M059J (cell line): ENCODE measurements at regions not wholly inside any gene's neighbourhood (a gene's known extent, or its start where the extent isn't known, plus 50 kb on each side); places are given as distances from the start of the nearest gene placed in this dataset.
"Not testable (repeated sequence)": the region's sequence is repeated elsewhere in the genome, so short reads cannot be mapped to it uniquely, and the experiment has no call there.

Experiments
- DNase-seq: peaks from one replicate; pipeline ENCODE4 v3.0.0-alpha.2; 2012; ENCODE audit warnings: low read depth

GRCh38 chr11:44452827-44453572 lies 112.5 kb upstream of the CD82 start:
- DNase-seq = no peak

GRCh38 chr11:44453871-44454270 lies 111.6 kb upstream of the CD82 start:
- no peak for DNase-seq

GRCh38 chr11:44454666-44455065 lies 110.8 kb upstream of the CD82 start:
- DNase-seq = no peak

- DNase-seq = no peak
Observed at GRCh38 chr11:44456544-44457300, 108.7 kb upstream of the CD82 start.

- DNase-seq = no peak
Observed at GRCh38 chr11:44457862-44458261, 107.6 kb upstream of the CD82 start.

- DNase-seq = no peak
Observed at GRCh38 chr11:44463751-44464150, 101.7 kb upstream of the CD82 start.

GRCh38 chr11:44464741-44465140 lies 100.7 kb upstream of the CD82 start:
- DNase-seq = peak; percentile 23

GRCh38 chr11:44466531-44467205 lies 98.8 kb upstream of the CD82 start:
- no peak for DNase-seq

GRCh38 chr11:44467413-44467812 lies 98.0 kb upstream of the CD82 start:
- no peak for DNase-seq

- no peak for DNase-seq
Observed at GRCh38 chr11:44467931-44468330, 97.5 kb upstream of the CD82 start.

- no peak for DNase-seq
Observed at GRCh38 chr11:44468345-44468988, 97.0 kb upstream of the CD82 start.

GRCh38 chr11:44469412-44469811 lies 96.1 kb upstream of the CD82 start:
- no peak for DNase-seq

- no peak for DNase-seq
Observed at GRCh38 chr11:44470854-44471253, 94.6 kb upstream of the CD82 start.

GRCh38 chr11:44471603-44472002 lies 93.9 kb upstream of the CD82 start:
- no peak for DNase-seq

GRCh38 chr11:44472916-44473315 lies 92.5 kb upstream of the CD82 start:
- no peak for DNase-seq

GRCh38 chr11:44474702-44475101 lies 90.8 kb upstream of the CD82 start:
- no peak for DNase-seq

GRCh38 chr11:44475114-44475686 lies 90.3 kb upstream of the CD82 start:
- no peak for DNase-seq

- not testable (repeated sequence) for DNase-seq
Observed at GRCh38 chr11:44482338-44482737, 83.1 kb upstream of the CD82 start.

- DNase-seq = peak; percentile 47
Observed at GRCh38 chr11:44483919-44484610, 81.4 kb upstream of the CD82 start.

GRCh38 chr11:44488165-44488965 lies 77.1 kb upstream of the CD82 start:
- no peak for DNase-seq
